Stimulated activated CD8-positive, alpha-beta memory T cell treated with anti-CD3 and anti-CD28 coated beads, Interleukin-12 subunit alpha, Interleukin-12 subunit beta, amount 100 ng/mL, for 24 hours (primary cell): ENCODE measurements at regions not wholly inside any gene's neighbourhood (a gene's known extent, or its start where the extent isn't known, plus 50 kb on each side); places are given as distances from the start of the nearest gene placed in this dataset.

Experiments
- DNase-seq: peaks from one replicate; pipeline ENCODE4 v3.0.0-alpha.2; 2020; ENCODE audit errors: extremely low read depth

DNA sequence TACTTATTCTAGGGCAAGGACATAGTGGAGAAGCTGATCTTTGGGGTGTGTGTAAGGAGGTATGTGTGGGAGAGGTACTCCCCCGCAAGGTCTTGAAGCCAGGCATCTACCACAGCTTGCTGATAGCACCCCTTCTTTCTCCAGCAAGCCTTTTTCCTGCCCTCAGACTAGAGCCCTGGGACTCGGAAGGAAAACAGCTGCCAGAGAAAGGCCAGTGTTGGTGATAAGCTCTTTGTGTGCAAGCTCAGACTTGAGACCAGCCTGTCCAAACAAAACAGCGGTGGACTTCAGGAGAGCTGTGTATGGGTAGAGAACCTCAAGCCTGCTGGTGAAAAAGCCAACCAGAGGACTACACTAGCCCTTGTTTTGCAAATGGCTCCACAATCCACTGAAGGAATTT is 1028.6 kb downstream of the MCTP2 start:
- DNase-seq: no peak

DNA sequence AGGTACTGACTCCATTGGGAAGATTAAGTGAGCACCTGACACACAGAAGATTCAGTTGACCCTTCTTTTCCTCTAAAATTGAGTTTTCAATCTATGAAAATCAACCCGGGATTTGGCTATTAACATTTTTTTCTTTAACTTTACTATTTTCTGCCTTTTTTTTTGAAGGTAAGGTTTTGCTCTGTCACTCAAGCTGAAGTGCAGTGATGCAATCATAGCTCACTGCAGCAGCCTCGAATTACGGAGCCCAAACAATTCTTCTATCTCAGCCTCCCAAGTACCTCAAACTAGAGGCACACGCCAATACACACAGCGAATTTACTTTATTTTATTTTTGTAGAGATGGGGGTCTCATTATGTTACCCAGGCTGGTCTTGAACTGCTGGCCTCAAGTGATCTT is 1029.5 kb downstream of the MCTP2 start:
- DNase-seq: no peak

DNA sequence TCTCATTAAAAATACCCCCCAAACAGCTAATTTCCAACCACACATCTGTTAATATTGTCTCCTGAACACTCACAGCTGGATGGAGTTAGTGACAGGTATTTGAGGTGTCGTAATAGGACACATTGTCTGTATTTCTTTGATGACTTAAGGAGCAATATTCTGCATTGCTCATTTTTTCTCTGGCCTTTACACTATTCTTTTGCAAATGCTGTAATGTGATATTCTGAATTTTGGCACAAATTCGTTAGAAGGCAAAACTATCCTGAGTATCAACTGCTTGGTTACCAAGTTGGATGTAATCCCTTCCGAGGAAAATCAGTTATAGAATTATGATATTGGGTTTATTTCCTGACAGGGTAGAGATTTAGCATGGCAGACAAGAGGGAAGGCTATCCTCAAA is 1030.2 kb downstream of the MCTP2 start:
- DNase-seq: no peak

DNA sequence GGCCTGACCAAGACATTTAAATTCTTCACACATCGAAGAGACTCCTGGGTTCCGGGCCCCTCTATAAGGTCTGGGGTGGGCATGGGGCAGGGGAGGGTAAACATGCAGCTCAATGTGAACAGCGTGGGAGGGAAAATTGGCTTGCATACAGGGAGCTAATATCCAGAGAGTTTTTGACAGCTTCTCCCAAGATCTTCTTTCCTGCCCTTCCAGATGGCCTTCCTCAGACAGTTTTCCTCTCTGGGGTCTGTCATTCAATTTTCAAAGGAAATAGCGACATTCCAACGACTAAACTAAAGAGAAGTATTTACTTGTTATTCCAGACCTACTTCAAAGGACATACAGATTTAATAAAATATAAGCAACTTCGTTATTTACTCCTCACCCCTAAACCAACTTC is 1030.6 kb downstream of the MCTP2 start:
- no peak for DNase-seq

DNA sequence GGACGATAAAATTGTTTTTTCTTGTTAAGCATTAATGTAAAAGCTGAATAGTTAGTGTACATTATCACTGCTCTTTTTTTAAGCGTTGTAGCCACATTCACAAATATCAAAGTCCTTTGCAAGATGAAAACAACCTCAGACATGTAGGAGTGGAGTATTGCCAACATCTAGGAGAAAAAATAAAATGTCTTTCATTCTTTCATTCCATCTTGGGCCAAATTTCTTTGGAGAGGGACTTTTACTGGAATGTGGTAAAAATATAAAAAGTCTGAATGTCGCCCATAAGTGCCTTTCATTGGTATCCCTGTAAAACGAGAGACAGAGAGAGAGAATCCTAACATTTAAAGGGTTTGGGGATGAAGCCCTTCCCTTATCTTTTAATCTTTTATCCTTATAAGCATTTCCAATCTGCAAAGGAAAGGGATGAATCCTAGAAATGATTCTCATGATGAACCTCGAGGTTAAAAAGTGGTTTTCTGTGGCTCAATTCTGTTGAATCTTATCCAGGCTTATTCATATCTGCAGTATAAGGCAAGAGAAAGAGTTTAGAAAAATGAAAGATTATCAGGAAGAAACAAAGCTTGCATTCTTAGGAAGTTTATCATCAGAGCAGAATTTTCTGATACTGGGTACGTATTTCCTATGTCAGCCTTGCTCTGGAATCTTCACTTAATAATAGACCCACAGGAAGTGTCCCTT is 1031.7 kb downstream of the MCTP2 start:
- DNase-seq: no peak

DNA sequence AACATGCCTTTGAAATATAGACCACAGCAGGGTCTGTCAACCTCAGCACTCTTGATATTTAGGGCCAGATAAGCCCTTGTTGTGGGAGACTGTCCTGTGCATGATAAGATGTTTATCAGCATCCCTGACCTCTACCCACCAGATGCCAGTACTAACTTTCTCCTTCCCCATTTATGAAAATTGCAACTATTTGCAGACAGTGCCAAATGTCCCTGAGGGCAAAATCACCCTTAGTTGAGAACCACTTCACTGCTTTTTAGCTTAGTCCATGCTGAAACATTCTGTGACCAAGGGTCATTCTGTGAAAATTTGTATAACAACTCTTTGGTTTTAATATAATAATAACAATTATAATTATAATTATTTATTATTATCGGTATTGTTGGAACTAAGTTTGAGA is 1032.4 kb downstream of the MCTP2 start:
- no peak for DNase-seq

DNA sequence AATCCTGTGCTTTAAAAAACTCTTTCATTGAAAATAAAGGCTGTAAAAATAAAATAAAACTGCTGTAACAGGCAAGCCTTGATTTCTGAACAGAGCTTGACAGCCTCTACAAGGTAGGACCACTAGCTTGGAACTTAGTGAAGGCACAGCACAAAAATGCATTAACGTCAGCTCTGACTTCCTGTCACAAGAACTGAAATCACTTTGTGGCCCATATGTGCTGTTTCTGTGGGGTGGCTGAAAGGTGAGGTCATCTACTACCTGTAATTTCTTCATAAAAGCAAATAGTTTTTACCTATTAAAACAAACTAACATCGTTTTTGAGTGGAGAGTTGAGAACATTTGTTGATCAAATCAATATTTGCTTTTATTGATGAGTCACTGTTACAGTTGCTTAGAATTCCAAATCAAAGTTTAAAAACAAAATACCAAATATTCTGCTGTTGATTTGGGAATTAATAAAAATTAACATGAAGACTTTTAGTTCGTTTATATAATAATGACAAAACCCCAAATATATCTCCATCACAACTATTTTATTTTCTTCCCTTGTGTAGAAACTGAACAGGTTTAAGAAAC is 1034.1 kb downstream of the MCTP2 start:
- DNase-seq: no peak

DNA sequence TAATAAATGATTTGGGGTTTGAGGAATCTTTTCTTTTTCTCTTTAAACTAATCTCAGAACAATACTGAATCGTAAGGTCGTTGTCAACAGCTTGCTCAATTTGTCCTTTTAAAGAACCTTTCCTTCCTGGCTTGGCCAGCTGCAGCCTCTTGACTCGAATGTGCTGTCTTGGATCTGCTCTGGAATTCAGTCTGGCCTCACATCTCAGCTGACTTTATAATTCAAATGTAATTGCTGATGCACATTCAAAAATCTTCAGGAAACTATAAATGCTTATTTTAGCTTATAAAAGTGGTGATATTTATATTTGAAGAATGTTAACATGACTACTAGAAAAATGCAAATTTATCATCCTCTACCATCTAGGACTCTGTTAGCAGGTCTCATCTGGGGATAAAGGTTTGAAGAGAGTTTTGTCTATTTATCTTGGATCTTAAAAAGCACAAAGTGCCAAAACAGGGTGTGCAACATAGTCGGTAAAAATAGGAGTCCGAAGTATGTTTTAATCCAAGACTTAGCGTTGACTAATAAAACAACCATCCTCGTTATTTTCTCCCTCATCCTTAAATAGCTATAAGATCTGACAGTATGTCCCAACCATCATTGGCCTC is 1035.2 kb downstream of the MCTP2 start:
- DNase-seq: no peak

DNA sequence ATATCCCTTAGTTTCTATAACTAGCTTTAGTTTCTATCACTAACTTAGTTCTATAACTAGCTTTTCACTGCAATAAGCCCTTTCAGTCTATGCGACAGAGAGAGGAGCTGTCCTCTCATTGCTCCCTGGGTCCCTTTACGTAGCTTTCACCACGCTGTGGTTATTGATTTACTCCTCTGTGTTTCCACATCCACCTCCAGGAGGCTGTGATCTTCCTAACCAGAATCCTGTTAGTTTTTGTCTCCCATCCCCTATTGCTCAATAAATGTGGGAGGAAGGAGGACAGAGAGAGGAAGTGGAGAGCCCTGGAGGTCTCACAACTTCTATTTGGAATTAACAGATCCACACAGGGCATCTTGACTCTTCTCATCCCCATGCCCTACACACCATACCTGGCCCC is 1036.1 kb downstream of the MCTP2 start:
- DNase-seq: no peak

DNA sequence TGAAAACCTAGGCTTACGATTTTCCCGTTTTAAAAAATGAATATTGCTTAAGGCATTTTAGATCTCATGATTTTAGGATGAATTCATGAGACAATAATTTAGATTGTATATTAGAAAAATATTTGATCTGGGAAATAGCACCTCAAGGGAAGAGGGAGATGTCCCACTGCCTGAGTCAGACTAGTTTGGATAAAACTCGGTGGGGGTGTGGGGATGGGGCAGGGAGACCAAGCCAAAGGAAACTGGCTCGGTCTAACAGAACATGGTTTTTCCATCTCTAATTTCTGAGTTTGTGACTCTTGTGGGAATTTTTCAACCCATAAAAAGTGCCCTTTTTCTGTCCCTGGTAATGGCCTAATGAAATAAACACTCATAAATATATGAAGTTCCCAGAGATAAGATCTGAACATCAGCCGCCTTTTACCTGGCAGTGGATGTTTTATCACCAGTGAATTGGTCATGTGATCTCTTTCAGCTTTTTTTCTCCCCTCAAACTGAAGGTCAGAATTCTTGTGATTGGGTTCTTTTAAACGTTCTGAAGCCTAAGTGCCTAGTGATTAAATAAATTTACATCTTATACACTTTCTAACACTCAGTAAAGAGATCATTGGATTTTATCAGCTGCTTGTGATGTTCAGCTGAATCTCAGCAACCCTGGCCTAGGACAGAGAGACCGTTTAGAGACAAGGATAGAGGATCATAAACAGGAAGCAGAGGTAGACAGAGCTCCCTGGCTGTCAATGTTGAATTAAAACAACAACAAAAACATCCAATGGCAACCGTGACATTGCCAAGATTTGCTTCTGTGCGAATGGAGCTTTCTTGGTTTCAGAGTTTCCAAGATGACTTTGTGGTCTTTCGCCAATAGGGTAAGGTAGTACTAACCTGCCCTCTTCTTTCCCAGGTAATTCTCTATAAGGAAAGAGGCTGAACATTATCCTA is 1038.2 kb downstream of the MCTP2 start:
- no peak for DNase-seq

DNA sequence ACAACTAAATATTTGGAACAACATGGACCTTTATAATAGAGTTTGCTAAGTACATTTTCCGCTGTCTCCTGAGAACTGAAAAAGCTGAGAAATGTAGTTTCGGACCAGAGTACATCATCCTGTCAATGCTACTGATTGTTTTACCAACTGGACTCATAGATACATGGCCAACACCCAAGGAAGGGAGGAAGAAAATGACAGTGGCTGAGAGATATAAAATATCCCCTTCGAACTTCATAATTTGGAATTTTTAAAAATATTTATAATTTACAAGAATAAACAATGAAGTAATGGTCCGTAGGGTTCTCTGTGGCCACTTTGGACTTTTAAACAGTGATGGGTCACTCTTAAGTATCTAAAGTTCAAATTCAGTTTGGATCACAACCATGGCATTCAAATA is 1042.7 kb downstream of the MCTP2 start:
- no peak for DNase-seq

DNA sequence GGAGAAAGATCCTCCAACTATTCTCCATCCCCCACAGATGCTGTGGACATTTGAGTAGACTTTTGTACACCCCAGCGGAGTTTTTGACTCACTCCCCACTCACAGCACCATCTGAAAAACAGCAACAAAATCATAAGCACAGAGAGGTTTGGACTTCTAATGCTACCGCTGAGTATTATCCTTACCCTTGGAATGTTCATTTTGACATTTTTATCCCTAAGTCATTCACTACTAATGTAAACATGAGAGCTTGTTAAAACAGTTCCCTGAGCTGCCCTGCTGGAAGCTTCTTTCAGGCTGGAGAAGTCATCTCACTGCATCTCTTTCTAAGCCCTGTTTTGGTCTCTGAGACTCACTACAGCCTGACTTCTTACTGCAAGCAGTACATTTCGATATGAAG is 1045.9 kb downstream of the MCTP2 start:
- no peak for DNase-seq

DNA sequence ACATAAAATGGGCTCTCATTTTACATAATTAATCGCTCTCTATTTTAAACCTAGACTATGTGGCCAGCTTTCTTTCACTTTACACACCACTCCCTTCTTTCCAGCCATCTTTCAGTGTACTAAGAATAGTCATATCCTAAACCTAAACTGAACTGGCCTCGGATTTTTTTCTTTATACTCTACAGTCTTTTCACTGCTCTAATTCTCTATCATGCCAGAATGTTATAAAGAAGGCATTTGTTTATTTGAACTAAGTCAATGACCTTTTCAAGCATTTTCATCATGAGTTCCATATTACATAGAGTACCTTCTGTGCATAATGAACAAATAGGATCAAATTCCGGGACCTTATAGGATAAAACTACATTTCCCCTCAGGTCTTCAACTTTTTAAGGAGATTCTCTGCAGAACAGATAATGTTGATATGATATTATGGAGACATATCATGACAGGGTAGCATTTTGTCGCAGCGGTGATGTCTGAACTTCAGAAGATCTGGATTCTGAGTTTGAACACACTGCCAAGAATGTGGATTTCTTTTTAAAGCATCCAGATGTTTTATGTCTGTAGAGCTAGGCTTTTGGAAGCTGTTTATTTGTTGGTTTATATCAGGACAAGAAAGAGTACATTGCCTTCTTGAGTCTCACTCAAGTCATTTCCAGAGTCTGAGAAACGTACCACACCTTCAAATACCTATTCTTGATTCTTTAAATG is 1047.3 kb downstream of the MCTP2 start:
- DNase-seq: no peak

DNA sequence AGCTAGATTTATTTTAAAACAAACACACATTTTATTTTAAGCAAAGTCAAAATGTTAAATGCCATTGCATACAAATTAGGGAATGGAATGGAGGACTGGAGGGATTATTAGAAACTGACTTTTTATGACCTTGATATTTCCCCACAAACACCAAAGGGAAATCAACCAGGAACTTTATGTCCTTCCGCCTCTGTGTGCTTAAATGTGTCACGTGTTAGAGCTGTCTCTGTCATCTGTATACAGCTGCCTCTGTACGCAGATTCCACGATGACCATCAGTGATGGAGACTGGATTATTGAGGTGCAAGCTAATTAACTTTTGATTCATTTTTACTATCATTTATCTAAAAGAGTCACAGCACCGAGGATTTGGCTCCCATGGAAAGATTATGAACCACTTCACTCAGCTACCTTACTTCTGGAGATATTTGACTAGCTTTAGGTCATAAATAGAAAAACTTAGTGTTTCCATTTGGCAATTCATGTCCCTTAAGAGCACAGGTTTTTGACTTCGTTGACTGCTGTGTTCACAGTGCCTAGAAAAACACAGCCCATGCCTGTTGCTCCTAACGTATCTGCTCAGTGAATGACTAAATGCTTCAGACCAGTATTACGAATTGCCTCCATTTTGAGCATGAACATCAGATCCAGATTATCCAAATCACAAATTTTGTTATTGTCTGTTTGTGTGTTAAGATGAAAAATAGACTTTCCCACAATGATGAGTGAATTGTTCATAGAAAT is 1048.1 kb downstream of the MCTP2 start:
- DNase-seq: no peak

DNA sequence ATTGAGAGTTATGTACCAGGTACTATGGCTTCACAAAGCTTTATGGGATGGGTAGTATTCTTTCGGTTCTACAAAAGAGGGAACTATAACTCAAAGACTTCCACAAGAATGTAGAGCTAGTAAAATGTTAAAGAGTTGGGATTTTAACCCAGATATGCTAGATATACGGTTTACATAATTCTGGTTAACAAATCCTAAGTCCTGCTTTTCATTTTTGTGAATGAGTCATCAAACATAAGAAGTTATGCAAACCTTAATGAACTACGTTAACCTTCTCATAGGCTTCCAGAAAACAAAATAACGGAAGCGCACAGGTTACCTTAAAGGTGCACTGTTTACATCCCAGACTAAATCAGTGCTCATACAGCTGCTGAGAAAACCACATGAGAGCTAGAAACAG is 1049.3 kb downstream of the MCTP2 start:
- DNase-seq: no peak

DNA sequence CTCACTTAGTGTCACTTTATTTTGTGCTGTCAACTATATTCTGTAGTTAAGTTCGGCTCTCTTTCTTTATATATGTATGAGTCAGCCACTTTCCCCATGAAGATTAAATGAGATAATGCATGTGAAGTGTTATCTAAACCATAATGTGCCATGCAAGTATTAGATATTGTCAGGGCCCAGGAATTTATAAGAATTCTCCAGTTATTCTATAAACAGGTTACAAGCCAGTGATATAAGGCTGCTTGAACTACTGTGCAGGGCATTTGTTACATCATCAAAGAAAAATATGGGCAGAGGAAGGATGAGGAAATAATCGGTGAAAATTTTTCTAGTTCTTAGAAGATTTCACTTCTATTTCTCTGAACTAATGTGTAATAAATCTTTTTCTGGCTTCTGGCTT is 1049.0 kb upstream of the NR2F2 start:
- DNase-seq: no peak

DNA sequence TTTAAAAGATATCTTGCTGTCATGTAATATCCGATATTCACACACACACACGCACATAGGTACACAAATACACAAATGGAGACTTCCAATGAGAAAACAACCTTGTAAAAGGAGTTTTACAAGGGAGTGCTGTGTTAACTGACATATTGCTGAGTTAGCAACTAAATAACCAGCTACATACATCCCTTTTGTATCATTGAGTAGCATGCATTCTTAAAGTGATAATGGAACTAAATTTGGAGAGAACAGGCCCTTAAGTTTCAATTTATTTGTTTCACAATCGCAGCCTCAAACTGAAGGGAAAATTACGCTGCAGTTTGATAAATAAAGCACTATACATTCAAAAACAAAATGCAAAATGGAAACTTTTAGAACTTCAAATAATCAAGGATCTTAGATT is 1046.0 kb upstream of the NR2F2 start:
- no peak for DNase-seq

DNA sequence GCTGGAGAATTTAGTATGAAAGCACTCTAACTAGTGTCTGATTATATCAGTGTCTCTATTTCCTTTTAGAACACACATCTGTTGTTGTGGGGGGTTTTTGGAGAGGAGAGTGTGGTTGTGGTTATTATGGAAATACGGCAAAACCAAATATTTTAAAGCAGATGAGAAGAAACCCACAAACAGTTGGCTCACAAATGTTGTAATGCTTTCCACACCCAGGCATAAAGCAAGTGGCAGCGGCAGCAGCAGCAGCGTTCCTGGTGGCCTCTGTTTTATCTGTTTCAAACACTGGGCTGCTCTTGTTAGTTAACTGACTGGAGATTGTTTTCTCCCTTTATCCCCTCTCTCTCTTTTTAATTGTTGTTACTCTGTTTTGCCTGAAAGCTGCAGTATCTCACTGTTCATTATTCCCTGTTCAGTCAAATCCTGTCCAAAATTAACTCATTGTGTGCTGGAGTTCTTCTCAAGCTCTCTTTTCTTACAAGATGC is 1045.5 kb upstream of the NR2F2 start:
- DNase-seq: no peak

DNA sequence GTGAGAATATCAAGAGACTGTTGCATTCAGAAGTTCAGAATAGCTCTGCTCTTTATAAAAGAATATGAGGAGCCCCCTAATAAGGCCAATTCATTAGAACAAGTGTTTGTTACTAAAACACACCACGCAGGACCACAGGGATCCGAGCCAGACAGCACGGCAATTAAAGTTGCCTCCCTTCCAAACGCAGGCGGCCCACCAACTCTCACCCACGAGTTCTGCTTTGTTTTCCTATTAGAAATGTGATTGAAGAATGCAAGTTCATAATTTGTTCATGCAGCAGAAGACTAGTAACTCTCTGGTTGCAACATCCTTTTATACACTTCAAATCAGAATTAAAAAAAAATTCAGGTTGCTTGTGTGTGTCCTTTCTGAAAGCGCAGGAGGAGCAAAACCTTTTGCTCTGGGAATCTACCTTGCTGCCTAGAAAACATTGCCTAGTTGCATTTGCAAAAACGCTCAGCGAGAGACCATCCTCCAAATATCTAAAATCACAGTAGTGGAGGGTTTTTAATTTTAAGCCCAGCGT is 1044.1 kb upstream of the NR2F2 start:
- DNase-seq: no peak

DNA sequence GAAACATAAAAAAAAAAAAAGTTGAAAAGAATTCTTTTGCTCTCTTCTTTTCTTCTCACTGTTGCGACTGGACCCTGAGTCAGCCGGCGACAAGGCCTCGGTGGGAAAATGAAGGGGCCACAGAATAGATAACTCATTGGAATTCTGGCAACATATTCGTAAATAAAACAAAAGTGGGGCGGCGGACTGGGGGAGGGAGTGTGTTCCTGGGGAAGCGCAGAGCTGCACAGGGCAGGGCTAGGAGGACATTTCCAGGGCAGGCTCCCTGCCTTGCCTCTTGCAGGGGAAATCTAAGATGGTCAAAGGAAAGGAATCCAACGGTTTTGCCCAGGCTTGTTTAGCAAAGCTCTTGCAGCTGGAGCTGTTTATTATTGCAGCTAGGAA is 1042.8 kb upstream of the NR2F2 start:
- no peak for DNase-seq

DNA sequence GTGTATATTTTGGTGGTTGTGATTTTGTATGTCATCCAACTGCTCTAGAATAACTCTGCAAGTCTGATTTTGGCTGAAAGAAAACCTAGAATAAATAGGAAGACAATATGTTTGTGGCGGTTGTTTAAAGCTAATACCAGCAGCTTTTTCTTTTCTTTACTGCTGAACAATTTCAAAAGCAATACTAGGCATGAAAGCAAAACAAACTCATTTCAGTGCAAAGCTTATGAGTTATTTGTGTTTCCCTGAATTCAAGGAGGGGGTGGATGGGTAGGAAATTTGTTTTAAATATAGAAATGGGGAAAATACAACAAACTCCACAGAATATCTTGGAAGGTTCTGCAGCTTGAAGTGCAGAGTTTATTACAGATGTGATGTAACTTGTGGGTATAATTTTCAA is 1041.9 kb upstream of the NR2F2 start:
- DNase-seq: no peak
